H9 (cell line): ENCODE measurements at regions not wholly inside any gene's neighbourhood (a gene's known extent, or its start where the extent isn't known, plus 50 kb on each side); places are given as distances from the start of the nearest gene placed in this dataset.

Experiments used
- DNase-seq: peaks from one replicate; pipeline ENCODE4 v3.0.0-alpha.2; 2017
- H2AFZ ChIP-seq: one replicate; pipeline ENCODE4 v1.6.1; 2013; ENCODE audit warnings: mild to moderate bottlenecking, low read length, control low read depth, moderate library complexity
- H2AK5ac ChIP-seq: 2 replicates; pipeline ENCODE4 v1.6.1; 2013; ENCODE audit warnings: low read length, control low read depth, mixed read lengths; ENCODE audit not compliant: insufficient read length
- H2BK120ac ChIP-seq: one replicate; pipeline ENCODE4 v1.6.1; 2013; ENCODE audit warnings: low read depth, mild to moderate bottlenecking, low read length, control low read depth, inconsistent platforms; ENCODE audit not compliant: poor library complexity, severe bottlenecking
- H2BK12ac ChIP-seq: 2 replicates; pipeline ENCODE4 v1.6.1; 2013; ENCODE audit warnings: low read length, control low read depth, mixed read lengths, low read depth; ENCODE audit not compliant: insufficient read length
- H2BK15ac ChIP-seq: 2 replicates; pipeline ENCODE4 v1.6.1; 2013; ENCODE audit warnings: low read depth, low read length, control low read depth
- H2BK20ac ChIP-seq: one replicate; pipeline ENCODE4 v1.6.1; 2013; ENCODE audit warnings: low read depth, mild to moderate bottlenecking, low read length, control low read depth, inconsistent platforms; ENCODE audit not compliant: poor library complexity, severe bottlenecking
- H2BK5ac ChIP-seq: 2 replicates; pipeline ENCODE4 v1.6.1; 2013; ENCODE audit warnings: low read length, control low read depth, mixed read lengths; ENCODE audit not compliant: insufficient read length
- H3K14ac ChIP-seq: 2 replicates; pipeline ENCODE4 v1.6.1; 2013; ENCODE audit warnings: low read length, control low read depth; ENCODE audit not compliant: insufficient read depth
- H3K18ac ChIP-seq: 2 replicates; pipeline ENCODE4 v1.6.1; 2013; ENCODE audit warnings: low read depth, mild to moderate bottlenecking, mixed read lengths, low read length, control low read depth; ENCODE audit not compliant: insufficient read length
- H3K23ac ChIP-seq: 2 replicates; pipeline ENCODE4 v1.6.1; 2013; ENCODE audit warnings: low read length, control low read depth, mixed read lengths, low read depth; ENCODE audit not compliant: insufficient read length
- H3K23me2 ChIP-seq: 2 replicates; pipeline ENCODE4 v1.6.1; 2013; ENCODE audit warnings: low read depth, mild to moderate bottlenecking, mixed read lengths, low read length, control low read depth; ENCODE audit not compliant: insufficient read length, poor library complexity, severe bottlenecking
- H3K27ac ChIP-seq: 2 replicates; pipeline ENCODE4 v1.5.1; 2013; ENCODE audit warnings: low read length, control low read depth, mixed read lengths, low read depth; ENCODE audit not compliant: insufficient read length
- H3K27me3 ChIP-seq: 2 replicates; pipeline ENCODE4 v1.6.1; 2013; ENCODE audit warnings: low read length, control low read depth, inconsistent platforms; ENCODE audit not compliant: insufficient read depth
- H3K4ac ChIP-seq: 2 replicates; pipeline ENCODE4 v1.6.1; 2013; ENCODE audit warnings: low read depth, mild to moderate bottlenecking, control low read depth, inconsistent platforms, low read length, moderate library complexity
- H3K4me1 ChIP-seq: 2 replicates; pipeline ENCODE4 v1.6.1; 2013; ENCODE audit warnings: low read length, control low read depth, inconsistent platforms; ENCODE audit not compliant: insufficient read depth
- H3K4me2 ChIP-seq: 2 replicates; pipeline ENCODE4 v1.6.1; 2013; ENCODE audit warnings: low read length, control low read depth, mixed read lengths; ENCODE audit not compliant: insufficient read length, insufficient read depth
- H3K56ac ChIP-seq: 2 replicates; pipeline ENCODE4 v1.6.1; 2013; ENCODE audit warnings: low read depth, mild to moderate bottlenecking, mixed read lengths, low read length, control low read depth; ENCODE audit not compliant: insufficient read length
- H3K79me1 ChIP-seq: 2 replicates; pipeline ENCODE4 v1.6.1; 2013; ENCODE audit warnings: low read depth, mild to moderate bottlenecking, moderate library complexity, low read length, control low read depth, inconsistent platforms; ENCODE audit not compliant: insufficient read depth, poor library complexity, severe bottlenecking
- H3K79me2 ChIP-seq: 2 replicates; pipeline ENCODE4 v1.6.1; 2013; ENCODE audit warnings: low read length, control low read depth, inconsistent platforms; ENCODE audit not compliant: insufficient read depth
- H3K9ac ChIP-seq: 2 replicates; pipeline ENCODE4 v1.6.1; 2013; ENCODE audit warnings: low read length, control low read depth, mixed read lengths; ENCODE audit not compliant: insufficient read length; ENCODE audit errors: extremely low read depth
- H3K9me3 ChIP-seq: one replicate; pipeline ENCODE4 v1.6.1; 2013; ENCODE audit warnings: low read depth, low read length, inconsistent platforms; ENCODE audit not compliant: control insufficient read depth
- H3T11ph ChIP-seq: one replicate; pipeline ENCODE4 v1.6.1; 2013; ENCODE audit warnings: mild to moderate bottlenecking, low read length, control low read depth, inconsistent platforms
- H4K20me1 ChIP-seq: one replicate; pipeline ENCODE4 v1.6.1; 2013; ENCODE audit not compliant: control insufficient read depth, insufficient read length, insufficient read depth
- H4K5ac ChIP-seq: 2 replicates; pipeline ENCODE4 v1.6.1; 2013; ENCODE audit warnings: low read depth, mild to moderate bottlenecking, mixed read lengths, low read length, control low read depth; ENCODE audit not compliant: insufficient read length
- H4K8ac ChIP-seq: replicated peaks from 2 replicates; pipeline ENCODE4 v1.6.1; 2013; ENCODE audit warnings: low read length, control low read depth, mixed read lengths, low read depth; ENCODE audit not compliant: insufficient read length
- H4K91ac ChIP-seq: 2 replicates; pipeline ENCODE4 v1.6.1; 2013; ENCODE audit warnings: low read depth, mild to moderate bottlenecking, moderate library complexity, mixed read lengths, low read length, control low read depth; ENCODE audit not compliant: insufficient read length
- H3K27ac Mint-ChIP-seq, 3 experiments: 2 replicates in 2 of 3; 3 replicates in 1 of 3; pipeline ENCODE4 v1.8.0; 2020 to 2021; ENCODE audit warnings: mixed read lengths in 3 of 3, mild to moderate bottlenecking in 1 of 3, moderate library complexity in 1 of 3
- H3K27me3 Mint-ChIP-seq: 2 replicates; pipeline ENCODE4 v1.8.0; 2021; ENCODE audit warnings: low read depth, mild to moderate bottlenecking, moderate library complexity, mixed read lengths
- H3K36me3 Mint-ChIP-seq, 3 experiments: 2 replicates in 2 of 3; 3 replicates in 1 of 3; pipeline ENCODE4 v1.8.0; 2020 to 2021; ENCODE audit warnings: low read depth in 3 of 3, mixed read lengths in 3 of 3; ENCODE audit not compliant: insufficient read depth in 1 of 3
- H3K4me1 Mint-ChIP-seq, 2 experiments: 2 replicates each; pipeline ENCODE4 v1.8.0; 2020; ENCODE audit warnings: mixed read lengths in 2 of 2
- H3K4me3 Mint-ChIP-seq, 2 experiments: 2 replicates in 1 of 2; 3 replicates in 1 of 2; pipeline ENCODE4 v1.8.0; 2020 to 2021; ENCODE audit warnings: mild to moderate bottlenecking in 2 of 2, mixed read lengths in 2 of 2, moderate library complexity in 1 of 2
- H3K9me3 Mint-ChIP-seq, 2 experiments: 2 replicates in 1 of 2; 3 replicates in 1 of 2; pipeline ENCODE4 v1.8.0; 2020; ENCODE audit warnings: mild to moderate bottlenecking in 2 of 2, mixed read lengths in 2 of 2, moderate library complexity in 1 of 2
- TF ChIP-seq, protein P1 (sequence below): fragments of 200-600 bp; sonication (generic); conservative IDR thresholded peaks from 3 replicates; pipeline ENCODE4 v1.8.0; 2021; ENCODE audit warnings: antibody characterized with exemption, mild to moderate bottlenecking

DNA sequence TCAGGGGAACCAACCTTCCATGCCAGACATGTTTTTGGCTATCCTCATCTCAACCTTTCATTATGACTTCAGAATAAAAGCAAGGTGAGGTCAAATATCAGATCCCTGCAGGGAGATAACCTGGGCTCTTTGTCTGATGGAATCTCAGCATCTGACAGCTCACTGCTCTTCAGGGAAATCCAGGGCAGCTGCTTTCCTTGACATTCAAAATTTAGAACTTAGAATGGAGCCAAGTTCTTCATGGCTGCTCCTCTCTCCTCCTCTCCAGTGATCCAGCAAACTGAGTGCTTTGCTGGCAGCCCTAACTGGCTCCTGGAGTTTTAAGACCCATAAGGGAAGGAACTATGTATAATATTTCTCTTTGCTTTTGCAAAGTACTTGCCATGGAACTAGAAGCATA lies 716.3 kb downstream of the TSN start:
- H2BK20ac ChIP-seq: no peak overlapping the region

More for the DNA sequence above, 716.3 kb downstream of the TSN start:
- no peak overlapping the region for H3K4ac ChIP-seq
- H3K27me3 Mint-ChIP-seq: no peaks in the 10 kb centered on the region
- H2BK15ac ChIP-seq: no peak overlapping the region
- no peak overlapping the region for H3K14ac ChIP-seq
- H2BK5ac ChIP-seq: no peak overlapping the region
- peaks cover 3 to 4% of the 10 kb centered on the region in 2 experiments; a peak in 2 of 4 replicates for H3K4me1 Mint-ChIP-seq
- H3K27ac Mint-ChIP-seq: no peak overlapping the region; a peak in 1 of 7 replicates
- H2BK12ac ChIP-seq: no peak overlapping the region
- no peak overlapping the region for H2BK120ac ChIP-seq
- H2AFZ ChIP-seq: no peak overlapping the region
- no peaks in the 10 kb centered on the region for H4K20me1 ChIP-seq
- H3K23ac ChIP-seq: no peak overlapping the region
- no peaks in the 10 kb centered on the region for H3K27me3 ChIP-seq
- DNase-seq: no peak
- H4K91ac ChIP-seq: no peak overlapping the region
- H3K4me1 ChIP-seq: no peaks in the 10 kb centered on the region
- no peak overlapping the region for H3K56ac ChIP-seq
- H2AK5ac ChIP-seq: no peak overlapping the region
- no peak overlapping the region for H3K9ac ChIP-seq
- H3K4me3 Mint-ChIP-seq: no peak overlapping the region
- no peaks in the 10 kb centered on the region for H3K79me2 ChIP-seq
- no peaks in the 10 kb centered on the region for H3K36me3 Mint-ChIP-seq
- TF ChIP-seq, protein P1, sequence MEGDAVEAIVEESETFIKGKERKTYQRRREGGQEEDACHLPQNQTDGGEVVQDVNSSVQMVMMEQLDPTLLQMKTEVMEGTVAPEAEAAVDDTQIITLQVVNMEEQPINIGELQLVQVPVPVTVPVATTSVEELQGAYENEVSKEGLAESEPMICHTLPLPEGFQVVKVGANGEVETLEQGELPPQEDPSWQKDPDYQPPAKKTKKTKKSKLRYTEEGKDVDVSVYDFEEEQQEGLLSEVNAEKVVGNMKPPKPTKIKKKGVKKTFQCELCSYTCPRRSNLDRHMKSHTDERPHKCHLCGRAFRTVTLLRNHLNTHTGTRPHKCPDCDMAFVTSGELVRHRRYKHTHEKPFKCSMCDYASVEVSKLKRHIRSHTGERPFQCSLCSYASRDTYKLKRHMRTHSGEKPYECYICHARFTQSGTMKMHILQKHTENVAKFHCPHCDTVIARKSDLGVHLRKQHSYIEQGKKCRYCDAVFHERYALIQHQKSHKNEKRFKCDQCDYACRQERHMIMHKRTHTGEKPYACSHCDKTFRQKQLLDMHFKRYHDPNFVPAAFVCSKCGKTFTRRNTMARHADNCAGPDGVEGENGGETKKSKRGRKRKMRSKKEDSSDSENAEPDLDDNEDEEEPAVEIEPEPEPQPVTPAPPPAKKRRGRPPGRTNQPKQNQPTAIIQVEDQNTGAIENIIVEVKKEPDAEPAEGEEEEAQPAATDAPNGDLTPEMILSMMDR: no peak
- H3K23me2 ChIP-seq: no peaks in the 10 kb centered on the region
- no peak overlapping the region for H3K4me2 ChIP-seq
- no peaks in the 10 kb centered on the region for H3K9me3 ChIP-seq
- no peak overlapping the region for H4K5ac ChIP-seq
- no peak overlapping the region for H3K27ac ChIP-seq
- no peak overlapping the region for H3K18ac ChIP-seq
- H3K9me3 Mint-ChIP-seq: no peaks in the 10 kb centered on the region
- no peak overlapping the region for H4K8ac ChIP-seq
- H3T11ph ChIP-seq: no peak overlapping the region
- H3K79me1 ChIP-seq: no peaks in the 10 kb centered on the region
